ENCODE measurements at regions not wholly inside any gene's neighbourhood (a gene's known extent, or its start where the extent isn't known, plus 50 kb on each side); places are given as distances from the start of the nearest gene placed in this dataset. TPM values are rescaled to one million over a fixed set of nuclear protein-coding genes. Genes with fewer than 3 reads are reported as not detected.

DNA sequence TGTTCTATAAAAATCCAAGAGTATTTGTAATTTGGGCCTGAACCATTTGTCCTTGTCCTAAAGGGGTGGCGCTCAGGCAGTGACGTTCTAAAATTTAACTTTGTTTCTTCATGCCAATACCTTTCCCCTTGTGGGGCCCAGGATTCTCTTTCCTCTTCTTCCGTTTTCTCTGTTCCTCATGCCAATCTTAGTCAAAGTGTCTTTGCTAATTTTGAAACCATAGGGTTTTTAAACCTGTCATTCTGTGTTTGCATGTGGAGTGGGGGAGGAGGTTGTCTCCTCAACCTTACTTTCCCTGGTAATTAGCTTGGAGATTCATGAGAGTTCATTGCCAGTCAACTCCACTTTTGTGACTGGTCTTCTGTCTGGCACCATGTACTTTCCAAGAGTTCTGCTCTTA lies 337.1 kb downstream of the MAF start:
- H3K36me3 ChIP-seq (replicated peaks; ENCODE audit: insufficient read depth, low read depth): no peaks in the 10 kb centered on the region
- TF ChIP-seq, protein P1, sequence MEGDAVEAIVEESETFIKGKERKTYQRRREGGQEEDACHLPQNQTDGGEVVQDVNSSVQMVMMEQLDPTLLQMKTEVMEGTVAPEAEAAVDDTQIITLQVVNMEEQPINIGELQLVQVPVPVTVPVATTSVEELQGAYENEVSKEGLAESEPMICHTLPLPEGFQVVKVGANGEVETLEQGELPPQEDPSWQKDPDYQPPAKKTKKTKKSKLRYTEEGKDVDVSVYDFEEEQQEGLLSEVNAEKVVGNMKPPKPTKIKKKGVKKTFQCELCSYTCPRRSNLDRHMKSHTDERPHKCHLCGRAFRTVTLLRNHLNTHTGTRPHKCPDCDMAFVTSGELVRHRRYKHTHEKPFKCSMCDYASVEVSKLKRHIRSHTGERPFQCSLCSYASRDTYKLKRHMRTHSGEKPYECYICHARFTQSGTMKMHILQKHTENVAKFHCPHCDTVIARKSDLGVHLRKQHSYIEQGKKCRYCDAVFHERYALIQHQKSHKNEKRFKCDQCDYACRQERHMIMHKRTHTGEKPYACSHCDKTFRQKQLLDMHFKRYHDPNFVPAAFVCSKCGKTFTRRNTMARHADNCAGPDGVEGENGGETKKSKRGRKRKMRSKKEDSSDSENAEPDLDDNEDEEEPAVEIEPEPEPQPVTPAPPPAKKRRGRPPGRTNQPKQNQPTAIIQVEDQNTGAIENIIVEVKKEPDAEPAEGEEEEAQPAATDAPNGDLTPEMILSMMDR (IDR thresholded peaks at IDR 0.05; ENCODE audit: poor library complexity): no peak
- TF ChIP-seq EZH2 (IDR thresholded peaks at IDR 0.05; ENCODE audit: borderline replicate concordance): no peak
- H2AFZ ChIP-seq: no peak overlapping the region
- DNase-seq (ENCODE audit: low spot score): no peak
- H3K9me2 ChIP-seq (replicated peaks; ENCODE audit: insufficient read depth): no peaks in the 10 kb centered on the region
- H3K9me3 ChIP-seq (ENCODE audit: low read depth): no peaks in the 10 kb centered on the region
- no peaks in the 10 kb centered on the region for H3K79me2 ChIP-seq
- H3K27me3 ChIP-seq: no peaks in the 10 kb centered on the region
- H3K4me3 ChIP-seq: no peak overlapping the region
- no peak overlapping the region for H3K27ac ChIP-seq
- 88% methylated on average over 3 of the region's 3 CpGs for WGBS (ENCODE audit: low lambda C conversion rate, missing lambda C conversion rate)
- H3K4me2 ChIP-seq: no peak overlapping the region
- H3K4me1 ChIP-seq (ENCODE audit: insufficient read depth): no peaks in the 10 kb centered on the region
- H4K20me1 ChIP-seq (ENCODE audit: insufficient read depth, poor library complexity, severe bottlenecking): no peaks in the 10 kb centered on the region

Small RNA genes lying in the stretch of these regions (small RNA-seq; reads per million reads assigned to genes)
- gene RNA5SP431: not detected
